IMR-90 (cell line): ENCODE measurements at regions not wholly inside any gene's neighbourhood (a gene's known extent, or its start where the extent isn't known, plus 50 kb on each side); places are given as distances from the start of the nearest gene placed in this dataset.

Experiments used
- ATAC-seq: fragments of 200-7000 bp; cut with Tn5 transposase; 2 replicates; pipeline ENCODE4 v1.9.1; 2020; ENCODE audit warnings: low read depth, mild to moderate bottlenecking, moderate library complexity
- BruUV-seq: library from RNA; stranded (reverse); fragments of 400-500 nt; replicated peaks from 2 replicates; lab custom pipeline; 2021; lab: Mats Ljungman, UMichigan
- CTCF ChIA-PET: fragments of 300-600 bp; formaldehyde crosslinking; extraction: SDS; loops from one replicate; lab custom pipeline; 2021; ENCODE audit warnings: antibody characterized with exemption; lab: Yijun Ruan, JAX
- POLR2A ChIA-PET: fragments of 300-600 bp; sonication (Branson Sonifier 250); formaldehyde crosslinking; loops from one replicate; lab custom pipeline; 2022; ENCODE audit warnings: antibody characterized with exemption; ENCODE audit not compliant: unreplicated experiment; lab: Charles Lee
- DNase-seq: peaks from one replicate; pipeline ENCODE4 v3.0.0; 2013
- H2AFZ ChIP-seq: replicated peaks from 2 replicates; pipeline ENCODE3; 2013; ENCODE audit warnings: low read length, mild to moderate bottlenecking; ENCODE audit not compliant: poor library complexity
- H2AK5ac ChIP-seq: 2 replicates; pipeline ENCODE4 v1.6.1; 2013; ENCODE audit warnings: low read depth, low read length, inconsistent platforms
- H2AK9ac ChIP-seq: replicated peaks from 2 replicates; pipeline ENCODE3; 2013; ENCODE audit warnings: mild to moderate bottlenecking, low read depth, low read length, moderate library complexity; ENCODE audit not compliant: poor library complexity
- H2BK120ac ChIP-seq: 2 replicates; pipeline ENCODE4 v1.6.1; 2013; ENCODE audit warnings: low read depth, low read length, inconsistent platforms
- H2BK15ac ChIP-seq: 3 replicates; pipeline ENCODE4 v1.6.1; 2013; ENCODE audit warnings: low read depth, low read length, inconsistent platforms
- H2BK20ac ChIP-seq: 2 replicates; pipeline ENCODE4 v1.6.1; 2013; ENCODE audit warnings: low read depth, mild to moderate bottlenecking, inconsistent platforms, low read length, moderate library complexity
- H2BK5ac ChIP-seq: 2 replicates; pipeline ENCODE4 v1.6.1; 2013; ENCODE audit warnings: mild to moderate bottlenecking, low read depth, low read length, inconsistent platforms; ENCODE audit not compliant: poor library complexity, severe bottlenecking
- H3K14ac ChIP-seq: replicated peaks from 2 replicates; pipeline ENCODE4 v1.6.1; 2013; ENCODE audit warnings: low read depth, low read length, inconsistent platforms
- H3K18ac ChIP-seq: 2 replicates; pipeline ENCODE4 v1.6.1; 2013; ENCODE audit warnings: low read depth, low read length, control low read depth
- H3K23ac ChIP-seq: 2 replicates; pipeline ENCODE4 v1.6.1; 2013; ENCODE audit warnings: low read depth, low read length, inconsistent platforms
- H3K27ac ChIP-seq: 2 replicates; pipeline ENCODE4 v1.5.1; 2013; ENCODE audit warnings: mild to moderate bottlenecking, control low read depth, low read length; ENCODE audit not compliant: insufficient read depth
- H3K27me3 ChIP-seq: 2 replicates; pipeline ENCODE4 v1.6.1; 2013; ENCODE audit warnings: low read length; ENCODE audit not compliant: control insufficient read depth, insufficient read depth
- H3K36me3 ChIP-seq: 2 replicates; pipeline ENCODE4 v1.6.1; 2013; ENCODE audit warnings: low read length, mixed read lengths; ENCODE audit not compliant: control insufficient read depth, insufficient read depth
- H3K4ac ChIP-seq: 2 replicates; pipeline ENCODE4 v1.6.1; 2013; ENCODE audit warnings: low read depth, low read length, inconsistent platforms
- H3K4me1 ChIP-seq: 2 replicates; pipeline ENCODE4 v1.6.1; 2013; ENCODE audit warnings: low read length, mixed read lengths; ENCODE audit not compliant: control insufficient read depth, insufficient read depth
- H3K4me2 ChIP-seq: 2 replicates; pipeline ENCODE4 v1.6.1; 2013; ENCODE audit warnings: low read depth, mild to moderate bottlenecking, control low read depth, low read length, moderate library complexity
- H3K4me3 ChIP-seq: 2 replicates; pipeline ENCODE4 v1.5.1; 2013; ENCODE audit warnings: low read depth, mild to moderate bottlenecking, control low read depth, low read length, moderate library complexity; ENCODE audit not compliant: insufficient read depth
- H3K56ac ChIP-seq: 2 replicates; pipeline ENCODE4 v1.6.1; 2013; ENCODE audit warnings: low read length, inconsistent platforms; ENCODE audit not compliant: insufficient read depth; ENCODE audit errors: extremely low read depth
- H3K79me1 ChIP-seq, 2 experiments: 2 replicates each; pipeline ENCODE4 v1.6.1; 2013; ENCODE audit warnings: low read length in 2 of 2, inconsistent platforms in 1 of 2, low read depth in 1 of 2
- H3K9ac ChIP-seq: 2 replicates; pipeline ENCODE4 v1.6.1; 2013; ENCODE audit warnings: low read depth, low read length, control low read depth
- H3K9me1 ChIP-seq: 2 replicates; pipeline ENCODE4 v1.6.1; 2013; ENCODE audit warnings: low read length, inconsistent platforms; ENCODE audit not compliant: insufficient read depth
- H3K9me3 ChIP-seq: 2 replicates; pipeline ENCODE4 v1.6.1; 2013; ENCODE audit warnings: low read length; ENCODE audit not compliant: control insufficient read depth, insufficient read depth
- H4K20me1 ChIP-seq: 2 replicates; pipeline ENCODE4 v1.6.1; 2013; ENCODE audit warnings: low read length, inconsistent platforms; ENCODE audit not compliant: insufficient read depth
- H4K5ac ChIP-seq: 2 replicates; pipeline ENCODE4 v1.6.1; 2013; ENCODE audit warnings: mild to moderate bottlenecking, low read depth, low read length, control low read depth
- H4K8ac ChIP-seq, 2 experiments: 2 replicates each; pipeline ENCODE4 v1.6.1; 2013; ENCODE audit warnings: low read depth in 2 of 2, low read length in 2 of 2, control low read depth in 1 of 2, inconsistent platforms in 1 of 2
- H4K91ac ChIP-seq: 2 replicates; pipeline ENCODE4 v1.6.1; 2013; ENCODE audit warnings: low read depth, low read length, inconsistent platforms; ENCODE audit not compliant: insufficient read depth
- FOS ChIP-seq: fragments of 150-350 bp; IDR thresholded peaks from 2 replicates; pipeline ENCODE4 v1.6.1; 2016; ENCODE audit warnings: low read depth, low read length
- WGBS, 2 experiments: methylation state at CpG; one replicate each; pipeline versions ENCODE4 v1.1.5 to v1.1.7; 2013; ENCODE audit warnings: missing lambda C conversion rate in 2 of 2; ENCODE audit not compliant: insufficient read length in 1 of 2; ENCODE audit errors: extremely low coverage in 2 of 2; 5-methylcytosine and 5-hydroxymethylcytosine counted together
- dilution Hi-C: fragments of 300-500 bp; cut with HindIII; formaldehyde crosslinking; loops from one replicate; pipeline ENCODE4 v1.14.3; 2018; ENCODE audit warnings: low sequenced_read_pairs; ENCODE audit not compliant: unreplicated experiment
- in situ Hi-C: fragments of 300-500 bp; cut with MboI; formaldehyde crosslinking; loops from 3 replicates; pipeline ENCODE4 v1.14.3; 2019; ENCODE audit warnings: low sequenced_read_pairs, inconsistent platforms, mixed read lengths
- intact Hi-C: fragments of 100-400 bp; cut with micrococcal nuclease; formaldehyde crosslinking; loops from 2 replicates; pipeline ENCODE4 v1.10.0; 2022

GRCh38 chr1:233460692-233461091 lies 133.2 kb downstream of the MAP3K21 start:
- H4K5ac ChIP-seq: no peak overlapping the region
- no peak overlapping the region for H3K23ac ChIP-seq
- no peak overlapping the region for H4K8ac ChIP-seq
- WGBS, 2 experiments: 0% methylated on average over 1 of the region's 4 CpGs; no CpG with 5 or more reads in 1 of the 2 experiments
- no peak overlapping the region for H2AK5ac ChIP-seq
- H3K9me3 ChIP-seq: peaks cover 13% of the 10 kb centered on the region
- intact Hi-C loops (no loop called here), dilution Hi-C loops (no loop called here), in situ Hi-C loops (no loop called here)
- H4K91ac ChIP-seq: no peak overlapping the region
- H3K27ac ChIP-seq: no peak overlapping the region
- no peak overlapping the region for H2BK15ac ChIP-seq
- H2AFZ ChIP-seq: no peak overlapping the region
- no peak overlapping the region for H2AK9ac ChIP-seq
- H3K9ac ChIP-seq: no peak overlapping the region
- H2BK5ac ChIP-seq: no peak overlapping the region
- CTCF ChIA-PET: no interaction called here
- ATAC-seq (no peak), DNase-seq (no peak)
- no peaks in the 10 kb centered on the region for H3K36me3 ChIP-seq
- no peak for TF ChIP-seq FOS
- no peaks in the 10 kb centered on the region for H3K79me1 ChIP-seq
- no TSS peak for BruUV-seq
- no peak overlapping the region for H3K4ac ChIP-seq
- no peak overlapping the region for H2BK20ac ChIP-seq
- H2BK120ac ChIP-seq: no peak overlapping the region
- no peak overlapping the region for H3K4me3 ChIP-seq
- H3K14ac ChIP-seq: no peak overlapping the region
- no peak overlapping the region for H3K4me2 ChIP-seq
- POLR2A ChIA-PET: no interaction called here
- H3K18ac ChIP-seq: no peak overlapping the region
- H3K4me1 ChIP-seq: no peaks in the 10 kb centered on the region
- H3K27me3 ChIP-seq: no peaks in the 10 kb centered on the region
- no peaks in the 10 kb centered on the region for H3K9me1 ChIP-seq
- no peaks in the 10 kb centered on the region for H4K20me1 ChIP-seq
- H3K56ac ChIP-seq: no peak overlapping the region
